ENCODE measurements at regions not wholly inside any gene's neighbourhood (a gene's known extent, or its start where the extent isn't known, plus 50 kb on each side); places are given as distances from the start of the nearest gene placed in this dataset.

DNA sequence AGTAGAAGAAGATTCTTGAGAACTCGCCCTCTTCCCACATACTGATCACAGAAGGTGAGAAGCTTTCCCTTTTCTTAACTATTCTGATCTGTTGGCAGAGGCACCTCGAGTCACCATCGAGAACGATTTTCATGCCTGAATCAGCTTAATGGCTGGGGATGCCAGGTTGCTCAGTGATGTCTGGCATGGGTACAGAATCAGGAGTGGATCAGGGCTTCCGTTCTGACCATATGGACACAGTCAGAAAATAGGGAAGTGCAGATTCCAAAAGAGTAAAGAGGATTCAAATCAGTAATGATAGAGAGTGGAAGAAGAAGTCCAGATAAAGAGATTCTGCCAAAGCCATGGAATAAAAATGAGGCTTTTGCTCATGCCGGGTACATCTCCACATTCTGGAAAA is 52.0 kb upstream of the GRB10 start:
- in situ Hi-C loops (cut with HindIII; ENCODE audit: low sequenced_read_pairs), result no loop called here
- no peak for DNase-seq (ENCODE audit: low read depth)
- TF ChIP-seq, protein P1, sequence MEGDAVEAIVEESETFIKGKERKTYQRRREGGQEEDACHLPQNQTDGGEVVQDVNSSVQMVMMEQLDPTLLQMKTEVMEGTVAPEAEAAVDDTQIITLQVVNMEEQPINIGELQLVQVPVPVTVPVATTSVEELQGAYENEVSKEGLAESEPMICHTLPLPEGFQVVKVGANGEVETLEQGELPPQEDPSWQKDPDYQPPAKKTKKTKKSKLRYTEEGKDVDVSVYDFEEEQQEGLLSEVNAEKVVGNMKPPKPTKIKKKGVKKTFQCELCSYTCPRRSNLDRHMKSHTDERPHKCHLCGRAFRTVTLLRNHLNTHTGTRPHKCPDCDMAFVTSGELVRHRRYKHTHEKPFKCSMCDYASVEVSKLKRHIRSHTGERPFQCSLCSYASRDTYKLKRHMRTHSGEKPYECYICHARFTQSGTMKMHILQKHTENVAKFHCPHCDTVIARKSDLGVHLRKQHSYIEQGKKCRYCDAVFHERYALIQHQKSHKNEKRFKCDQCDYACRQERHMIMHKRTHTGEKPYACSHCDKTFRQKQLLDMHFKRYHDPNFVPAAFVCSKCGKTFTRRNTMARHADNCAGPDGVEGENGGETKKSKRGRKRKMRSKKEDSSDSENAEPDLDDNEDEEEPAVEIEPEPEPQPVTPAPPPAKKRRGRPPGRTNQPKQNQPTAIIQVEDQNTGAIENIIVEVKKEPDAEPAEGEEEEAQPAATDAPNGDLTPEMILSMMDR (IDR thresholded peaks at IDR 0.05; ENCODE audit: low read depth, low read length, missing control alignments), result no peak
- H3K4me3 ChIP-seq (ENCODE audit: low read depth, low read length), result no peak overlapping the region

DNA sequence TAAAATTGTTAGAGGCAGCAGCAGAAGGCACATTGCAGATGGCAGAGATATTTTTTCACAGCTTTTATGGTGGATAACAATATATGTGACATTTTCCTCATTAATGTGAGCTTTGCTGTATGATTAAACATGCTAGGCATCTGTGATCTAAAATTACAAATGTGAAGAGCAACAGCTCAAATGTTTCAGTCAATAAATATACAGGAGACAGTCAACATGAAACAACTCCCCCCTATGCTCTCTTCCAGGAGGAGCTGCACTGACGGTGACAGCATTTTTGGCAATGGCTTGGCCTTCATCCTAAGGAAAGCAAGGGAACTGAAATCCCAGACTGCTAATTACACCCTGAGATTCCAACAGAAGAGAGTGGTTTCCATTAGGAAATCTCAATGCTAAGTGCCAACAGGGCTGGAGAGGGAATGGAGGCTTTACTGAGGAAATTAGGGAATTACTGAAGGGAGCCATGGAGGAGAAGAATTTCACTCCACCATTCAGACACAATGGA is 51.4 kb upstream of the GRB10 start:
- in situ Hi-C loops (cut with HindIII; ENCODE audit: low sequenced_read_pairs), result no loop called here
- no peak overlapping the region for H3K4me3 ChIP-seq (ENCODE audit: low read depth, low read length)
- TF ChIP-seq, protein P1 (IDR thresholded peaks at IDR 0.05; ENCODE audit: low read depth, low read length, missing control alignments), result no peak
- DNase-seq (ENCODE audit: low read depth), result no peak

DNA sequence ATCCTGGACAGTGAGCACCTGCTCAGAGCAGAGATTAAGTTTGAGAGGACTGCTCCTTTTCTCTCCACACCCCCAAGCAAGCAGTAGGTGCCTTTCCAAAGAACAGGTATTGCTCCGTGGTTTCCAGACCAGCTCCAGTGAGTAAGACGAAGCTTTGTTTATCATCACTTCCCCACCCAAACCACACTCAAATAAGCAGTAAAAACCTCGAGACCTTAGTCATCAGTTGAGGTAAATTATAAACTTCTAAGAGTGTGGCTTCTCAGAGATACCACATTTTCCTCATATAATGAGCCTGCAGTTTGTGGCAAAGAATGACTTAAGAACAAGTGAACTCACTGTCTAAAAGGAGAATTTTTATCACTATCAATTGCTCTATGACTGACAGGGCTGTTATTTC is 50.0 kb upstream of the GRB10 start:
- in situ Hi-C loops (cut with HindIII; ENCODE audit: low sequenced_read_pairs), result no loop called here
- TF ChIP-seq, protein P1 (IDR thresholded peaks at IDR 0.05; ENCODE audit: low read depth, low read length, missing control alignments), result no peak
- peak; percentile 91 for DNase-seq (ENCODE audit: low read depth)
- no peak overlapping the region for H3K4me3 ChIP-seq (ENCODE audit: low read depth, low read length)

Data from astrocyte of the cerebellum (primary cell).